GM12878 (cell line): ENCODE measurements at regions not wholly inside any gene's neighbourhood (a gene's known extent, or its start where the extent isn't known, plus 50 kb on each side); places are given as distances from the start of the nearest gene placed in this dataset.

Experiments
- BACH1 ChIP-seq: fragments of 450-650 bp; IDR thresholded peaks from 2 replicates; pipeline ENCODE4 v1.6.1; 2017; ENCODE audit warnings: mild to moderate bottlenecking, borderline replicate concordance
- BCL11A ChIP-seq: IDR thresholded peaks from 2 replicates; pipeline ENCODE4 v1.6.1; 2011; ENCODE audit warnings: low read depth, low read length
- CHD2 ChIP-seq: IDR thresholded peaks from 2 replicates; pipeline ENCODE4 v1.6.1; 2011; ENCODE audit warnings: low read depth, low read length, improper control_type of control experiment, borderline replicate concordance
- CTCF ChIP-seq, 3 experiments: IDR thresholded peaks in 2 of 3; conservative IDR thresholded peaks in 1 of 3; 2 replicates each; pipeline ENCODE4 v1.5.1; 2011; ENCODE audit warnings: low read depth in 3 of 3, low read length in 3 of 3, mild to moderate bottlenecking in 3 of 3, control low read depth in 2 of 3, moderate library complexity in 2 of 3, inconsistent platforms in 1 of 3, mixed read lengths in 1 of 3; ENCODE audit not compliant: control insufficient read depth in 2 of 3, insufficient read depth in 1 of 3; ENCODE audit errors: extremely low read depth in 1 of 3
- KDM1A ChIP-seq: fragments of 200-600 bp; sonication (generic); IDR thresholded peaks from 2 replicates; pipeline ENCODE4 v1.6.1; 2016; ENCODE audit warnings: borderline replicate concordance
- MTA3 ChIP-seq: IDR thresholded peaks from 2 replicates; pipeline ENCODE4 v1.6.1; 2012; ENCODE audit warnings: low read length, inconsistent platforms, borderline replicate concordance
- MXI1 ChIP-seq: fragments of 150-350 bp; IDR thresholded peaks from 2 replicates; pipeline ENCODE4 v1.6.1; 2011; ENCODE audit warnings: low read depth, mild to moderate bottlenecking, inconsistent platforms, low read length, improper control_type of control experiment
- NFIC ChIP-seq: IDR thresholded peaks from 2 replicates; pipeline ENCODE4 v1.6.1; 2012; ENCODE audit warnings: low read depth, mild to moderate bottlenecking, inconsistent platforms, low read length, moderate library complexity
- RELA ChIP-seq: fragments of 450-650 bp; IDR thresholded peaks from 2 replicates; pipeline ENCODE4 v1.8.0; 2014; ENCODE audit warnings: borderline replicate concordance; ENCODE audit not compliant: partially characterized antibody
- SKIL ChIP-seq: fragments of 450-650 bp; IDR thresholded peaks from 2 replicates; pipeline ENCODE4 v1.6.1; 2017; ENCODE audit warnings: mild to moderate bottlenecking, low read depth, inconsistent platforms; ENCODE audit not compliant: poor library complexity, severe bottlenecking
- YY1 ChIP-seq: IDR thresholded peaks from 2 replicates; pipeline ENCODE4 v1.6.1; 2011; ENCODE audit warnings: low read depth, mild to moderate bottlenecking, low read length

DNA sequence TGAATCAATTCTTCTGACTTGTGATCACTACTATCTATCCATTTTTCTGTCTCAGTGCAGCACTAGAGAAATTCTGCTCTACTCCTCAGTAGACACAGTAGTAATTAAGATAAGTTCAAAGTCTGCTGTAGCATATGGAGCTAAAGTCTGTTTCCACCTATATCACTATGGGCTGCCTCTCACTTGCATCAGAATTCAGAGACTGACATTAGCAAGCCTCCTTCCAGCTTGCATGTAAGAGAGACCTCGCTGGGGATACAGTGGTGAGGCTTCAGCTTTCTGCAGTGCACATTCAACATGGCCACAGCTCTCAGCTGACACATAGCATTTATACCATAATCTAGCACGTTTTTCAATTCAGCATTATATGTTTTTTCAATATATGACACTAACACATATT lies 217.0 kb downstream of the PLOD2 start:
- TF ChIP-seq KDM1A (no peak), CTCF (IDR thresholded peaks at IDR 0.05 in 2 of 3, conservative IDR thresholded peaks at IDR 0.05 in 1 of 3; ENCODE audit: control insufficient read depth in 2 of 3, extremely low read depth in 1 of 3, insufficient read depth in 1 of 3, low read depth in 3 of 3, low read length in 3 of 3) (no peak), BACH1 (no peak), CHD2 (no peak), NFIC (no peak), MXI1 (no peak), RELA (no peak), BCL11A (no peak), SKIL (no peak), MTA3 (no peak), YY1 (no peak)
